ENCODE measurements at regions not wholly inside any gene's neighbourhood (a gene's known extent, or its start where the extent isn't known, plus 50 kb on each side); places are given as distances from the start of the nearest gene placed in this dataset.

DNA sequence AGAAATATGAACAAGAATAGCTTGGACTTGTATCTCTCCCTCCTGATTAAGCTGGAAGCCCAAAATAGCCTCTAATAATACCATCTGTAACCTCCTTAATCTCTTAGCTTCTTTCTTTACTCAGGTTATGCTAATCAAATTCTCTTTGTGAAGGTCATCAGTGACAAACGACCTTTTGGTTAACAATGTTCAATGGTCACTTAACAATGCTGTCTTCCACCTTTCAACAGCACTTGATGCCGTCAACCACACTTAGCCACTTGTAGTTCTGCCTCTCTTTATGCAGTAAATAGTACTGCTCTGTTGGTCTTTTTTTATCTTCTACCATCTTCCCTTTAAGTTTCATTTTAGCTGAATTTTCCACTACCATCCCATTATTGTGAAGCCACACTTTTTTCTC is 476.6 kb upstream of the TGFBR2 start:
- no peak for DNase-seq
- Mint-ChIP-seq H3K27me3 (peaks cover 21 to 29% of the 10 kb centered on the region in 2 donors), H3K36me3 (ENCODE audit: insufficient read depth) (no peaks in the 10 kb centered on the region), H3K27ac (no peak overlapping the region), H3K9me3 (no peaks in the 10 kb centered on the region), H3K4me3 (no peak overlapping the region), H3K4me1 (ENCODE audit: low read depth in 2 of 2) (no peaks in the 10 kb centered on the region)
- no peak for ATAC-seq (replicated peaks)

DNA sequence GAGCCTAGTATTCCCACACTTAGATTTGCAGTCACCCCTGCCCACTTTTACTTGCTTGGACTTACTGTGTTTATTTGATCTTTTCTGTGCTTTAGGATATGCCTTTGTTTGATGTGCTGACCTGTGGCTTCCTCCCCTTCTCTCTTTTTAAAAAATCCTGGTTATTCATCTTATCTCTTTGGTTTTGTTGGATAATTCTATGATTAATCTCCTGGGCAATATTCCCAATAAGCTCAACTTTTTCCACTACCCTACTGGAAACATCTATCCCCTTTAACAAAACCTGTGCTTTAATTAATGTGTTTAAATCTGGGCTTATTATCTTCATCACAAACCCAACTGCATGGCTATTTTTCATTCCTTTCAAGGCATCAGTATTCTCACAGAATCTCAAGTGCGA is 476.0 kb upstream of the TGFBR2 start:
- Mint-ChIP-seq H3K4me1 (ENCODE audit: low read depth in 2 of 2) (no peaks in the 10 kb centered on the region), H3K27me3 (peaks cover 17 to 35% of the 10 kb centered on the region in 2 donors), H3K27ac (no peak overlapping the region), H3K36me3 (ENCODE audit: insufficient read depth) (no peaks in the 10 kb centered on the region), H3K9me3 (no peaks in the 10 kb centered on the region), H3K4me3 (no peak overlapping the region)
- no peak for ATAC-seq (replicated peaks)
- DNase-seq, result no peak

DNA sequence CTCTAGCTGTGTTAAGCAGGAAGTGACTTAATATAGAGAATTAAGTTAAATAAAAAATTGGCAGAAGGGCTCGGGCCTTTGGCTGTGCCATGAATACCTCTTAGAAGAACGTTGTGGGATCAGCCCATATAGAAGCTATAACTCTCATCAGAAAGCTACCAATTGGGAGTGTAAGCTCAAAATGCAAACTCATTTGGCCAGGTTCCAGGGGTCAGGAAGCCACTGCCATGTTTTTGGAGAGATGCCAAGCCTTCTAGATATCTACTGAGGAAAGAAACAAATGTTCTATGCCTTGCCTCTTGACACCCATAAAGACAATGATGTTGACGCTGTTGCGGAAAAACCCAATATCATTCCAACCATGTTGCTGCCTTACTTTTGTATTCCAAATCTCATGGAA is 475.2 kb upstream of the TGFBR2 start:
- Mint-ChIP-seq H3K36me3 (ENCODE audit: insufficient read depth) (no peaks in the 10 kb centered on the region), H3K4me3 (no peak overlapping the region)

DNA sequence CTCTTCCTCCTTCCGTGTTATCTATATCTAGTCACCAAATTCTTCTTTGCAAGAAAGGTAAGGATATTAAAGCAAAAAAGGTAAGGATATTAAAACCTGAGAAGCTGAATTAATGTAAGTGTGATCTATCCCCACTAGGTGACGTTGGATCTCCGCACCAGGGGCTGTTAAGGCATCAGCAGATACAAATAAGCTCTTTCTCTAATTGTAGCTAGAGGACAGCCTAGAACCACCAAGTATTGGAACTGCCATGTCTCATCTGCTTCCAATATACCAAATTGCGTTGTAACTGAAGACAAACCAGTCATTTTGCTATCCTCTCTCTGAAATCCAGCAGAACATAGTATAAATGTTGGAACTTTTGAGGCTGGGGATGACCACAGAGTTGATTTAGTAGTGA is 471.2 kb upstream of the TGFBR2 start:
- H3K9me3 Mint-ChIP-seq, result peaks cover 0 to 1% of the 10 kb centered on the region in 2 donors
- DNase-seq, result no peak
- no peak overlapping the region for H3K27ac Mint-ChIP-seq
- H3K4me3 Mint-ChIP-seq, result no peak overlapping the region
- no peaks in the 10 kb centered on the region for H3K36me3 Mint-ChIP-seq (ENCODE audit: insufficient read depth)
- no peak for ATAC-seq (replicated peaks)
- H3K4me1 Mint-ChIP-seq (ENCODE audit: low read depth in 2 of 2), result no peaks in the 10 kb centered on the region
- peaks cover 5 to 19% of the 10 kb centered on the region in 2 donors for H3K27me3 Mint-ChIP-seq

More for the DNA sequence above, 475.2 kb upstream of the TGFBR2 start:
- peaks cover 14 to 36% of the 10 kb centered on the region in 2 donors for H3K27me3 Mint-ChIP-seq
- H3K9me3 Mint-ChIP-seq, result no peaks in the 10 kb centered on the region
- no peak for ATAC-seq (replicated peaks)
- DNase-seq, result no peak
- H3K27ac Mint-ChIP-seq, result no peak overlapping the region
- H3K4me1 Mint-ChIP-seq (ENCODE audit: low read depth in 2 of 2), result no peaks in the 10 kb centered on the region

DNA sequence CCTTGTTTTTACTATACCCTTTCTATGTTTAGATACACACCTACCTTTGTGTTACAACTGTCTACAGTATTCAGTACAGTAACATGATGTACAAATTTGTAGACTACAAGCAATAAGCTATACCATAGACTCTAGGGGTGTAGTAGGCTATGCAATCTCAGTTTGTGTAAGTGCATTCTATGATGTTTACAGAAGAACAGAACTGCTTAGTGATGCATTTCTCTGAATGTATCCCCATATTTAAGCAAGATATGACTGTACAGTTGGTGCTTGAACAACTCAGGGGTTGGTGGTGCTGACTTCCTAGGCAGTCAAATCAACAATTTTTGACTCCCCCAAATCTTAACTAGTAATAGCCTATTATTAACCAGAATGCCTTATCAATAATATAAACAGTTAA is 467.1 kb upstream of the TGFBR2 start:
- Mint-ChIP-seq H3K9me3 (peaks cover 0 to 1% of the 10 kb centered on the region in 2 donors), H3K27me3 (peaks cover 2 to 22% of the 10 kb centered on the region in 2 donors), H3K4me3 (no peak overlapping the region), H3K36me3 (ENCODE audit: insufficient read depth) (no peaks in the 10 kb centered on the region), H3K4me1 (ENCODE audit: low read depth in 2 of 2) (no peaks in the 10 kb centered on the region), H3K27ac (no peak overlapping the region)
- no peak for ATAC-seq (replicated peaks)
- no peak for DNase-seq

DNA sequence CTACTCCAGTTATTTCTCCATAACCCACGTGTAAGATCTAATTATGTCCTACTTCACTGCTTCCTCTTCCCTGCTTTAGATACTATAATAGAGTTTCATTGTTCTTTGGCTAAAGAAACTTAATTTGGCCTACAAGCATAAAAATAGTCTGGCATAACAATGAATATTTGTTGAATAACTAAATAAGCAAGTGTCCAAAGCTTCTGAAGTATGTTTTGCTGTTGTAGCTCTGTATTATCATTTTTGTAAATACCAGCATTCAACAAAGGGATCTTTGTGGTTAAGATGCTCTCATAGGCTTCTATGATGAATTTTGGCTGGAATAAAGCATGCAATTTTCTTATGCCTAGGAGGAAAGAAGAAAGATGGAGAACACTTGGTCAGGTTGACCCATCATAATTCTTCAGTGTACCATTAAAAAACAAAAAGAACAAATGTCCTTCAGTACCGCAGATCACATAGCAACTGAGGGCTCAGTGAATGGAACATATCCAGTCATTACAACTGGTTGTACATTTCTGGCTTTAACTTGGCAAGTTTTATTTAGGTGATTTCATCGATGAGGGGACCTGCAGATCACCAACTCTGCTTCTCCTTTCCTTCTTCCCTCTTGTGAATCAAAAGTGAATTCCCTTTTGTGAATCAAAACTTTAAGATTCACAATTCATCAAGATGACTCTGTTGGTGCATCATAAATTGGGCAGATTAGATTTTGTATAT is 465.9 kb upstream of the TGFBR2 start:
- Mint-ChIP-seq H3K4me3 (no peak overlapping the region), H3K27me3 (peaks cover 4 to 9% of the 10 kb centered on the region in 2 donors), H3K4me1 (ENCODE audit: low read depth in 2 of 2) (no peaks in the 10 kb centered on the region), H3K36me3 (ENCODE audit: insufficient read depth) (no peaks in the 10 kb centered on the region), H3K9me3 (peaks cover 0 to 1% of the 10 kb centered on the region in 2 donors), H3K27ac (no peak overlapping the region)
- ATAC-seq (replicated peaks), result no peak
- DNase-seq, result no peak

DNA sequence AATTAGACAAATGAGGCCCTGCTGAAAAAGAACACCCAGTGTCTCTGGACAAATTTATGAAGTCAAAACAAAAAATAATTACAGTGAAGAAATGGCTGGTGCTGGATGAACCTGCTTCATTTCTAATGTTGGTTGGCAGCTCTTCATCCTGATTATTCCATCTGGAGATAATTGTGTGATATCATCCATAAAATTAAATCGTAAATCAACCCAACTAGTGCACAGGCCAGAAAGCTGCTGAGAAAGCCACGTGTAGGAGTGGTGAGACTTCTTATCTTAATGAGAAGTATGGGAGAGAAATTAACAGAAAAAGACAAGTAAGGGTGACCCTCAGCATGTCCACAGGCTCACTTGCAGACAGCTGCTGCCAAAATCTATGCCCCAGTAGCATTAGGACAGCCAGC is 465.2 kb upstream of the TGFBR2 start:
- H3K27ac Mint-ChIP-seq, result no peak overlapping the region
- H3K36me3 Mint-ChIP-seq (ENCODE audit: insufficient read depth), result no peaks in the 10 kb centered on the region
- DNase-seq (no peak), ATAC-seq (replicated peaks) (no peak)
- H3K27me3 Mint-ChIP-seq, result peaks cover 5 to 9% of the 10 kb centered on the region in 2 donors
- no peaks in the 10 kb centered on the region for H3K4me1 Mint-ChIP-seq (ENCODE audit: low read depth in 2 of 2)
- peaks cover 0 to 1% of the 10 kb centered on the region in 2 donors for H3K9me3 Mint-ChIP-seq
- no peak overlapping the region for H3K4me3 Mint-ChIP-seq

DNA sequence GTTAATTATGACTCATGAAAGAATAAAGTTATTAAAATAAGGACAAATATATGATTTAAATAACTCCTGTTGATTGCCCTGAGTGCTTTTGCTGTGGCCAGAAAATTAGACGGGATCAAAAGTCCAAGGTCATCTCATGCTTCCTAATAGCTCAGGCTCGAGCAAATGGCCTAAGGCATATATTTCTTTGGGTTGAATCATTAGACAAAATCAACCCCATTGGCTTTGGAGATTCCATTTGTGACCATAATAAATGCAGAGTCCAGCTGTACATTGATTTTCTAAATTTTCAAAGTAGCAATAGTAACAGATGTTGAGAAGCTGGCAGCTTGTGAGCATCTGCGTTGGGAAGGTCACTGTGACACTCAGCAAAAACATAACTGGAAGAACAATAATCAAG is 464.5 kb upstream of the TGFBR2 start:
- H3K4me1 Mint-ChIP-seq (ENCODE audit: low read depth in 2 of 2), result no peaks in the 10 kb centered on the region
- H3K9me3 Mint-ChIP-seq, result peaks cover 0 to 1% of the 10 kb centered on the region in 2 donors
- no peak overlapping the region for H3K27ac Mint-ChIP-seq
- no peak for DNase-seq
- H3K36me3 Mint-ChIP-seq (ENCODE audit: insufficient read depth), result no peaks in the 10 kb centered on the region
- H3K27me3 Mint-ChIP-seq, result peaks cover 5 to 9% of the 10 kb centered on the region in 2 donors
- H3K4me3 Mint-ChIP-seq, result no peak overlapping the region
- ATAC-seq (replicated peaks), result no peak

DNA sequence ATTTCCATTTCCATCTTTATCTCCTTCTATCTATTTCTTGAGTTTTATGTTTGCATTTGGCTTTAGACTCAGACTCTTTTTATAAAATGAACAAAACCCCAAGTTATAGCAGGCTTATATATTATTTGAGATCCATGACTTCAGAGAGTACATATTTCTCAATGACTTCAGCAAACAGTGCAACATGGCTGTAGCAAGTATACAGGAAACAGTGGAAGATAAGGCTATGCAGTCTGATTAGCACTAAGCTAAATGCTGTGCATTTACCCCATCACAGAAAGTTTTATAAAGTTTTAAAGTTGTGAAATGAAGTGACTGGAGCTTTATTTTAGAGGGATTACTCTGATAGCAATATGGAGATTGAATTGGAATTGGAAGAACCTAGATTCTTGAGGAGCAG is 463.5 kb upstream of the TGFBR2 start:
- H3K4me3 Mint-ChIP-seq, result no peak overlapping the region
- peaks cover 5 to 9% of the 10 kb centered on the region in 2 donors for H3K27me3 Mint-ChIP-seq
- no peaks in the 10 kb centered on the region for H3K4me1 Mint-ChIP-seq (ENCODE audit: low read depth in 2 of 2)
- no peak overlapping the region for H3K27ac Mint-ChIP-seq
- ATAC-seq (replicated peaks) (no peak), DNase-seq (no peak)
- H3K36me3 Mint-ChIP-seq (ENCODE audit: insufficient read depth), result no peaks in the 10 kb centered on the region
- H3K9me3 Mint-ChIP-seq, result no peaks in the 10 kb centered on the region

DNA sequence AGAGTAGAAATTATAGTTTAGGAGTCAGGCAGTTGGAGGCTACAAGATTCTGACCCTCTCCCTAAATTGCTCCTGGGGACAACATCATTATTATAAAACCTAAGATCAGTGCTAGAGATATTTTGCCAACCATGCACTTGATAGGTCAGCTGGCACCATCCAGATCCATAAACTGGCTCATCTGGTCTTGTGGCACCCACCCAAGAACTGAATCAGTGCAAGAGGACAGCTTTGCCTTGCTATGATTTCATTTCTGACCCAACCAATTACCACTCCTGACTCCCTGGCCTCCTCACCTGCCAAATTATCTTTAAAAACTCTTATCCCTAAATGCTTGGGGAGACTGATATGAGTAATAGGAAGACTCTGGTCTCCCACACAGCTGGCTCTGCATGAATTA is 461.1 kb upstream of the TGFBR2 start:
- Mint-ChIP-seq H3K27me3 (peaks cover 5 to 9% of the 10 kb centered on the region in 2 donors), H3K4me3 (no peak overlapping the region), H3K27ac (no peak overlapping the region), H3K36me3 (ENCODE audit: insufficient read depth) (no peaks in the 10 kb centered on the region), H3K9me3 (no peaks in the 10 kb centered on the region), H3K4me1 (ENCODE audit: low read depth in 2 of 2) (no peaks in the 10 kb centered on the region)
- no peak for DNase-seq
- no peak for ATAC-seq (replicated peaks)

DNA sequence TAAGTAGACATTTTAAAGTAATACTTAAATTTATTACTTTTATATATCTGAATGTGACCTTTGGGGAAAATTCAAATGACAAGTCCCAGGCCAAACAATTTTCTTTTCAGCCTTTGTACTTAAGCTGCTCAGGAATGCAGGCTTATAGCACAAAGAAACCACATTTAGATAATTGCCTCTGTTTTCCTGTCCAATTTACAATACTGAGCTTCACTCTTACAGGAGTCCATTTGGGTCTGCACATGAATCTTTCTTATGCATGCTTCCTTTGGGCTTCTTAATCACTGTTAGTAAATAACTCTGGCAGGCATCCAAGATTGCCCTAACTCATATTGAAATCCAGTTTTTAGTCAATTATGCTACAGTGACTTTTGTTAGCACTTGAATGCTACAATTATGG is 459.4 kb upstream of the TGFBR2 start:
- no peaks in the 10 kb centered on the region for H3K36me3 Mint-ChIP-seq (ENCODE audit: insufficient read depth)
- H3K9me3 Mint-ChIP-seq, result no peaks in the 10 kb centered on the region
- peaks cover 0 to 5% of the 10 kb centered on the region in 2 donors for H3K27me3 Mint-ChIP-seq
- no peak overlapping the region for H3K4me3 Mint-ChIP-seq
- no peaks in the 10 kb centered on the region for H3K4me1 Mint-ChIP-seq (ENCODE audit: low read depth in 2 of 2)
- ATAC-seq (replicated peaks) (no peak), DNase-seq (no peak)
- H3K27ac Mint-ChIP-seq, result no peak overlapping the region

DNA sequence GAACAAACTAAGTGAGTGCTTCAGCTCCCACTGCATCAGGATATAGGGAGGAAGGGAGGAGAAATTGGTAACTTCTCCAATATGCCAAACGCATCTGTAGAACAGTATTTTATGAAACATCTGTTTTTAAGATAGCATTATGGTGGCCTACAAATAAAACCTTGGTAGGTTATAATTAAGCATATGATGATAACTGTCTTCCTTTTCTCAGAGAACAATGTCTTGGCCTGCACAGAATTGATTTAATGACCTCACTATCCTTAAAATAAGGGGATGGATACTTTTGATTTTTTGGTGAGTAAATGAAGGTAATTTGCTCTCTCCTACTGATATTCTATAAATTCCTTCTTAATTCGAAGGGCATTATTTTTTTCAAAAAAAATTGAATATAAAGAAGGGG is 451.5 kb upstream of the TGFBR2 start:
- H3K36me3 Mint-ChIP-seq (ENCODE audit: insufficient read depth), result peaks cover 3% of the 10 kb centered on the region
- no peak for ATAC-seq (replicated peaks)
- no peak overlapping the region for H3K27ac Mint-ChIP-seq
- H3K9me3 Mint-ChIP-seq, result no peaks in the 10 kb centered on the region
- DNase-seq, result no peak
- no peaks in the 10 kb centered on the region for H3K4me1 Mint-ChIP-seq (ENCODE audit: low read depth in 2 of 2)
- no peak overlapping the region for H3K4me3 Mint-ChIP-seq
- peaks cover 9 to 25% of the 10 kb centered on the region in 2 donors for H3K27me3 Mint-ChIP-seq

DNA sequence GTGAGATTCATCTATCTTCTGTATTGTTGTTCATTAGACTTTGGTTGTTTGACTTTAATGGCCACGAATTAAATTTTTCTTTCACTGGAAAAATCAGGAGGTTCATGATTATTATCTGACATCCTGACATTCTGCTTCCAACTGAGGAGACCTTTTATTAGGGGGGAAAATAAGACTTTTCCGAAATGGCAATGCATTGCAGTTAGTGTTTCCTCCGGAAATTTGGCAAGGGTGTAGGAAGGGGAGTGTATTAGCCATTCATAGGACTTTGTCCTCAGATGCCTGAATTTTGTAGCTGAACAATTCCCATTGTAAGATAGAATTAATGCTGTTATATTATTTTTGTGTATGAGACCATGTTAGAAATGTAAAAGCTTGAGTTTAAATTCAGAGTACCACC is 450.6 kb upstream of the TGFBR2 start:
- ATAC-seq (replicated peaks) (no peak), DNase-seq (no peak)
- Mint-ChIP-seq H3K27me3 (peaks cover 9 to 25% of the 10 kb centered on the region in 2 donors), H3K4me1 (ENCODE audit: low read depth in 2 of 2) (no peaks in the 10 kb centered on the region), H3K27ac (no peak overlapping the region), H3K4me3 (no peak overlapping the region), H3K36me3 (ENCODE audit: insufficient read depth) (peaks cover 3% of the 10 kb centered on the region), H3K9me3 (no peaks in the 10 kb centered on the region)

DNA sequence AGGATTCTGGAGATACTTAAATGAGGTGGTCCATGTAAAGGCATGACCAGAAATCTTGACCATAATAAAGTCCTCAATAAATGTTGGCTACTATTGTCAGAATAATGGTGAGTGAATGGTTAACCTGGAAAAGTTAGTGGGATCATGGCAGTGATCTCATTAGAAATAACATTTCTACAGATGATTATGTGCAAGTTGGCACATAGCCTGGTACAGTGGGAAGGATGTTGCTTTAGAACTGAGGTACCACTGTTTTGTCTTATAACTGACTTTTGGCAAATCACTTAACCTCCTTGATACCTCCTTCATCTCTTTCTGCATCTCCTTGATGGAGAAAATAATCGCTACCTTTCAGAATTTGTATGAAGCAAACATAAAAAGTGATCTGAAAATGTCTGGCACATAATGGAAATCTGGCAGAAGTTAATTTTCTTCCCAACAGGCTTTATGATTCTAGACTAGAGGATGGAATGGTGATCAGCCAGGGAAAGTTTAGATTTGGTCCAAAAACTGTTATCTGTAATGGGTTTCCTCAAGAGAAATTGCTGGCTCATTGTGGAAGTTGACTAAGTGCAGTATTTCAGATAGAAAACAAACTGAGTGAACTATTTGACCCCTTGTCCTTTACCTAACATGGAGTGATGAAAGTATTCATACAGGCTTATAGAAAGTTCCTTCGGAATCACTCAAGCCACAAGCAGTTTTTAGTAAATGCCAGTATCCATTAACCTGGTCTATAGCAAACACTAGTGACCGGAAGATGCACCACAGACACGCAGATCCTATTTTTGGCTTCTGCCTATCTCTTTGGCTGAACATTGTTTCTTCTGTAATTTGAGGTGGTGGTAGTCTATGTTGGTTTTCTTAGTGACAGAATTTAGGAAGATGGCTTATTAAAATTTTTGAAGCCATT is 449.6 kb upstream of the TGFBR2 start:
- H3K27ac Mint-ChIP-seq, result no peak overlapping the region
- no peak overlapping the region for H3K4me3 Mint-ChIP-seq
- ATAC-seq (replicated peaks), result no peak

More for the DNA sequence above, 449.6 kb upstream of the TGFBR2 start:
- Mint-ChIP-seq H3K9me3 (no peaks in the 10 kb centered on the region), H3K36me3 (ENCODE audit: insufficient read depth) (peaks cover 3% of the 10 kb centered on the region), H3K27me3 (peaks cover 12 to 25% of the 10 kb centered on the region in 2 donors), H3K4me1 (ENCODE audit: low read depth in 2 of 2) (no peaks in the 10 kb centered on the region)
- no peak for DNase-seq
